NCI-H510A treated with DMSO at 0.1 percent for 48 hours (cell line): ENCODE measurements at regions not wholly inside any gene's neighbourhood (a gene's known extent, or its start where the extent isn't known, plus 50 kb on each side); places are given as distances from the start of the nearest gene placed in this dataset.

ENCODE experiments used
- DNase-seq: peaks from one replicate; lab custom pipeline; 2025; lab: John Stamatoyannopoulos, UW

DNA sequence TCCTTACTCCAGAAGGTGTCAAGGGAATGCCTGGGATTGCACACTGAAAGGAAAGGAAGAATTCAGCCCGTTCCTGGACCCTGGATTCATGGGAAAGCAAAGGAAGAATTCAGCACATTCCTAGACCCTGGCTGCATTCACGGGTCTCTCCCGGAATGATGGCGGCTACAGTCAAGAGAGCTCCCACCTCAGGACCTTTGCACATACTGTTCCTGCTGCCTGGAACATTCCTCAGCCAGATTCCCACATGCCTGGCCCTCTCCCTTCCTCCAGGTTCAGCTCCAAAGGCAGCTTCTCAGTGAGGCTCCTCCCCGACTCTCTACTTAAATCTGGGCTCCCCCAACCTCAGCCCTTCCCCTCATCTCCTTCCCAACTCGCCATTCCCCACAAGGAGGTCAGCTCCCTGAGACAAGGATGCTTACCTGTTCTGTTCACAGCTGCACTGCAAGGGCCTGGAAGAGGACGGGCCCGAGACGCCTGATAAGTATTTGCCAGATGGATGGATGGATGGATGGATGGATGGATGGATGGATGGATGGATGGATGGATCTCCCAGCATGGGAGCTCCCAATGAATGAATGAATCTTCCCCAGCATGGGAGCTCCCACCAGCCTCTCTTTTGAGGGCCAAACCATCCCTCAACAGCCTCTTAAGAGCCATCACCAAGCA, 77.4 kb downstream of the NCOR2 start:
- DNase-seq, result no peak

DNA sequence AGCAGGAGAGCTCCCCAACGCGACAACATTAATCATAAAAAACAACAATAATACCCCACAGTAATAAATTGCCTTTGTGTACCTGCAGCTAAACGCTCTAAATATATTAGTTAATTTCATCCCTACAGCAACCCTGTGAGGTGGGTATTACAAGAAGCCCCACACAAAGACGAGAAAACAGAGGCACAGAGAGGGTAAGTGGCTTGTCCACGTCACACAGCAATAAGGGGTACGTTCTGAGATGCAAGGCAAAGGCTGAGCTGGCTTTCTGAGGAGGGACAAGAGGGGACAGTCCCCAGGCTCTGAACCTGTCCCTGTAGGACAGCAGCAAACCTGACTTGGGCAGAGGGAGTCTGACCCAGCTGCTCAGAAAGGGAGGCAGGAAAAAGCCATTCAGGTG, 78.2 kb downstream of the NCOR2 start:
- no peak for DNase-seq

DNA sequence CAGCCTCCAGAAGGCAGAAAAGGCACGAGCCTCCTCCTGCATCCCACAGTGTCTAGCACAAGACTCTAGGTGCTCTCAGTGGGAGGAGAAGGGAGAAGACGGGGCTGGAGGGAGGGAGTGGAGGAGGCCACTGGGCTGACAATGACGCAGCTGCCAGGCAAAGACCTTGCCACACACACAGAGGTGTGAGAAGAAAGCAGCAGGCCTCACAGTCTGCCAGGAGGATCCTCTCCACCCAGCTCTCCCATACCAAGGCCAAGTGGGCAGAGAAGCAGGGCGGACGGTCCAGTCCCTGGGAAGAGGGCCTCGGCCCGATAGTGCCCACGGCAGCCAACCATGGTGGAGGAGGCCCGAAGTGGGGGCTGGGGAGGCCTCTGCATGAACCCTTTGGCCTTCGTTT, 78.9 kb downstream of the NCOR2 start:
- no peak for DNase-seq

DNA sequence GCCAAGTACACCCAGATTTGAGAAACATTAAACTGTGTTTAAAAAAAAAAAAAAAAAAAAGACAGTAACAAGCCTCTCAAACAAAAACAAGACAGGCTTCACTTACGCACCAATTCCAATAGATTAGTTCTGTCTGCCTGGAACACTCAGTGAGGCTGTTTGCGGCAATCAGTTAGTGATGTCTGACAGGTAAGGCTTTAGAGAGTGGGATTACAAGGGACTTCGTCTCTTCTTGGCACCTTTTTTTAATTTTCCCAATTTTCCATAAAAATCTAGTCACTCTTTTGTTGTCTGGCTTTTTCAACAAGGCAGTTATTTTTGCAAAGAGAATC, 79.6 kb downstream of the NCOR2 start:
- DNase-seq, result no peak

DNA sequence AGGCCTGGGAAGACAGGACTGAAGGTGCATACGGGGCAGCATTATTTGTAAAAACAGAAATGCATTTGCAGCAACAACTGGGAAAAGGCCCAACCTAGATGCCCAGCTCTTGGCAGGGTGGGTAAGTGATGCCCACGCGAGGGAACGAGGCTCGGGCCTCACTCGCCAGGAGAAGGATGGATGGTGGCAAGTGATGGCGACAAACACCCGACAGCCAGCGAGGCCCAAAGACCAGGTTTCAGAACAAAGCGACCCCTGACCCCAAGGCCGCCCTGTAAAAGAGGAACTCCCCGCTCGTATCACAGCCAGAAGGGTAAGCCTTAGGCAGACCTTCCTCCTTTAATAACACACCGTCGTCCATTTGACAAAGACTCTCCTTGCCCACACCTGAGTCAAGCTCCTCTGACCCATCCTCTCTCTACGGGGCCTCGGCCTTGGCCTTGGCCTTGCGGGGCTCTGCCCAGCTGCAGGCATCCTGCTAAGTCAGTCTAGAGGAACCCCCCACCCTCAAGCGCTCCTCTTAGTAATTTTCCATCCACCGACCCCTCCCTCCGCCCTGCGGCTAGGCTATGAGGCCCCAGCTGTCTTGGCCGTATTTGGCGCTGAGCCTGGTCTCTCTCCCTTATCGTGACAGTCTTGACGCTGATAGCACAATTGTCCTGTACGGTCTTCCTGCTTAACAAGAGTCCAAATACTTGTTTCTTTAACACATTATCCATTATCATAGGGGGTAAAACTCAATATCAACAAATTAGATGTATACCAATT, 80.2 kb downstream of the NCOR2 start:
- DNase-seq, result no peak

DNA sequence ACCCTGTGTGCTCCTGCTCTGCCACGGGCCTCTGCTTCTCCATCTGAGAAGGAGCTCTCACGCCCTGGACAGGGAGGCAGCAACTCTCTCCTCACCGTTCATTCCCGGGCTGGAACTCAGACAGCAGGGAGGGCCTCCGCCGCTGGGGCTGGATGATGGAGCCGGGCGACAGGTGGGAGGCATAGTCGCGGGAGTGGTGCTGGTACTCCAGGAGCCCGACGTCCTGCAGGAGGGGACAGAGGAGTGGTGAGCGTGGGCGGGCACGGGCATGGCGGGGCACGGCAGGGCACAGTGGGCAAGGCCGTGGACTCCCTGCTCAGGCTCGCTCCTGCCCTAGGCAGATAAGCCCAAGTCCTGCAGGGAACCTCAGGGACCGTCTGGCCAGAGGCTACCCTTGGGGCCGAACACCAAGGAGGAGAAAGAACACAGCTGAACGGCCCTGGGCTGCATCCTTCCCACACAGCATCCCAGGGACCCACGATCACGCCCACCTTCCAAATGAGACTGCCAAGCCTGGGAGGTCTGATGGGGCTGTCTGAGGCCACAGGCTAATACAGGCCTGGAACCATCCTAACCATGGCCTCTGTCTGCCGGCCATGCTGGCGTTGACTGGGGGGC, 81.0 kb downstream of the NCOR2 start:
- no peak for DNase-seq

DNA sequence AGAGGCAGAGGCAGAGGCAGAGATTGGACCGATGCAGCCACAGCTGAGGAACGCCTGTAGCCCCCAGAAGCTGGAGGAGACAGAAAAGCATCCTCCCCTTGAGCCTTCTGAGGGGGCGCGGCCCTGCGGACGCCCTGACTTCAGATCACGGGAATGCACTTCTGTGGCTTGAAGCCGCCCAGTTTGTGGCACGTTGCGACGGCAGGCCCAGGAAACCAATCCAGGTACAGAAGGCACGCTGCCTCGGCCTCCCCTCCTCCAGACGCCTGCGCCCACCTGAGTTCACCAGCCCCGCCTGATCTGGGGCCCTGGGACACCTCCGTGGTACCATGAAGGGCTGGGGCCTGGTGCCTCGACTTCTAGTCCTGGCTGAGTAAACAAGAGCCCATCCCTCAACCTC, 82.0 kb downstream of the NCOR2 start:
- DNase-seq, result no peak

DNA sequence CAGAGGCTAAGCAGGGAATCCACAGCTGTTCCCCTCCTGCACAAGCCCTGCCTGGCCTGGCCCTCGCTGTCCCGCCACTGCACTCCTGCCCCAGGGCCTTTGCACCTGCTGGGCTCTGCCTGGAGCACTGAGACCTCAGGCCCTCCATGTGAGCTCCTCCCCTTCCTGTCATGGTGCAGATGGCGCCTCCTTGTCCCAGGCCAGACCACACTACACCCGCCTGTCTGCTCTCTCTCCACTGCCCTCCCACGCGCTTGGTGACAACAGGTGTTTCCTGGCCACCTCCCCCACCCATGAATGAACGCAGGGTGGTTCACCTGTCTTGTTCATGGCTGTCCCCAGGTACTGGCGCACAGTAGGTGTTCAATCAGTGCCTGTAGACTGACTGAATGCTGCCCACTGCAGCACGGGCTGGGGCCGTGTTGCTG, 82.9 kb downstream of the NCOR2 start:
- no peak for DNase-seq

DNA sequence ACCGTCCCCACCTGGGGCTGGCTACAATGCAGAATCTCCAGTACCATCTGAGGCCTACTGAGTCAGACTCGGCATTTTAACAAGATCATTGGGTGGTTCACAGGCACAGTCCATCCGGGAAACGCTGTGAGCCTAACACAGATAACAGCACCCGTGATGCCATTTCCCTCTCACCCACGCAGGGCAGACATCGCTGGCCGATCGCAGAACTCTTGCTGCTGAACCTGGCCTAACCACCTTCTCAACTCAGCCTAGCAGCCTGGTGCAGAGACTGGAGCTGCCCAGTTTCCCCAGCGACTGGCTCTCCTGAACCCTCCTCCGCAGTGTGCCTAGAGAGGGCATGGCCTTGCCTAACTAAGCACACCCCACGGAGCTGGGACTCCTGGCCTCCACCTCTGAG, 83.3 kb downstream of the NCOR2 start:
- no peak for DNase-seq

DNA sequence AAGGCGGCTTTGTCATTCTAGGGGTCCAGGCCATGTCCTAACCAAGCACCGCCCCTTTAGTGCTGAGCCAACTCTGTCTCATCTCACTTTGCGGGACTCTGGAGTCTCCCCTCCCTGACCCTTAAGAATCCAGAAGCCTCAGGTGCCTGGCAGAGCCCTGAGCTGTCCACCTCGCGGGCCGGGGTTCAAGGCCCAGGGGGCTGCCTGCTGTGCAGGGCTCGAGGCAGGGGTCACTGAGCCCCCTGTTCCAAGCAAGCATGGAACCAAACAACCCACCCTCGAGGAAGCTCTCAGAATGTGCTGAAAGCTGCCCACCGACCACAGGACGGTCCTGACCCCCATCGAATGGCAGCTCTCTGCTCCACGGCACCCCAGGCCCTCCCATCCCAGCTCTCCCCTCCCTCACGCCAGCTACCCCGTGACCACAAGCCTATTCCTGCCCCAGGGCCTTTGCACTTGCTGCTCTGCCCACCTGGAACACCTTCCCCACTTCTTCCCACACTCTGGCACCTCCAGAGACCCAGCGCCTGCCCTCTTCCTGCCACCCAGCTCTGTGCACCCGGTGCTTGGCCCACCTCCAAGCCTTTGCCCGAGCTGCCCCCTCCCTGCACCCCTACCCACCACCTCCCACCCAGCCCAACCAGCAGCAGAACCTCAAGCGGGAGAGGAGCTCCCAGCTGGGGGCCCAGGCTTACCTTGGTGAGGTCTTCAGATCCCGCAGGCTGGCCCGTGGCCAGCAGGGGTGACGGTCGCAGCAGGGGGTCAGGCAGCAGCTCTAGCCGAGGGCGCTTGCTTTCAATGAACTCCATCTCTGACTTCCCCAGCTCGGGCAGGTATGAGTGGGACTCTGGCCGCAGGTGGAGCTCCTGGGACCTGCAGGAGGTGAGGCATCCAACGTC, 84.3 kb downstream of the NCOR2 start:
- no peak for DNase-seq

DNA sequence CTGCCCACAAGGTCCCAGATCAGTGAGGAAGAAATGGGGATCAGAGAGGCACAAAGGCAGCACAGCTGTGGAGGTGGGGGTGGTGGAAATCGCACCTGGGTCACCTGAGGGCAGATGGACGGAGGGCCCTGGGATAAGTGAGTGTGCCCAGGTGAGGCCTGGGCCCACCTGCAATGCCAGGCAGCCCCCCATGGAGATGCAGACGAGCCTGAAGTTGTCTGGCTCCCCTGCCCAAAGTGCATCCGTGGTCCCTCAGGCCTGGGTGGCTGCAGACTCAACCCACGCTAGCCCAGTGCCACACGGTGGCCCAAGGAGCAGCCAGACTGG, 84.9 kb downstream of the NCOR2 start:
- no peak for DNase-seq

DNA sequence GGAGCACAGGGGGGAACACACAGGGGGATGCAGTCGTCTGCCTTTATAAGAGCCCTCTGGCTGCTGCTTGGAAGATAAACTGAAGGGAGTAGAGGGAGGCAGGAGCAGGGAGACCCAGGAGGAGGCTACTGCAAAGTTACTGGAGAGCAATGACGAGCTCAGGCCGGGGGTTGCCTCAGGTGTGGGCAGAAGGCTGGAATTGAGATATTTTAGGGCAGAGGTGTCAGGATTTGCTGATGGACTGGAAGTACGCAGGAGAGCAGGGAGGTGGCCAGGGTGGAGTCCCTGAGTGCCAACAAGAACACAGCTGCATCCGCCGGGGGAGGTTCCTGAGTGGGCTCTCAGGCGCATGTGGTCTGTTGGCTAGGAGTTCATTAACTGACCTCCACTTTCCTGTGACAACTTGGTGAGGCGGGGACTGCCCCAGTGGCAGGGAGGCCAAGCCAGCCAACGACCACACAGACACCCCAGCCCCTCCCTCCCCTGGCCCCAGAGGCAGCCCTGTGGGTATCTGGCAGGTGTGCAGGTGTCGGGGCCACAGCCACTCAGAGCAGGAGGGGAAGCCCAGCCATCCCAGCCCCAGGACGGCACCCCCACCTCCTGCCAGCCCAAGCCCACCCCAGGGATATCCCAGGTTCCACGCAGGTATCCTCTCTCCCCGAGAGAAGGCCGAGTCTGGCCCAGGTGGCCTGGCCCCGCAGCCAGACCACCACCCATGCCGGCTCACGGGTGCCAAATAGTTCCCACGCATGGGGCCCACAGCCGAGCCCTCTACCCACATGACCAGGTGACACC, 85.4 kb downstream of the NCOR2 start:
- DNase-seq, result no peak

DNA sequence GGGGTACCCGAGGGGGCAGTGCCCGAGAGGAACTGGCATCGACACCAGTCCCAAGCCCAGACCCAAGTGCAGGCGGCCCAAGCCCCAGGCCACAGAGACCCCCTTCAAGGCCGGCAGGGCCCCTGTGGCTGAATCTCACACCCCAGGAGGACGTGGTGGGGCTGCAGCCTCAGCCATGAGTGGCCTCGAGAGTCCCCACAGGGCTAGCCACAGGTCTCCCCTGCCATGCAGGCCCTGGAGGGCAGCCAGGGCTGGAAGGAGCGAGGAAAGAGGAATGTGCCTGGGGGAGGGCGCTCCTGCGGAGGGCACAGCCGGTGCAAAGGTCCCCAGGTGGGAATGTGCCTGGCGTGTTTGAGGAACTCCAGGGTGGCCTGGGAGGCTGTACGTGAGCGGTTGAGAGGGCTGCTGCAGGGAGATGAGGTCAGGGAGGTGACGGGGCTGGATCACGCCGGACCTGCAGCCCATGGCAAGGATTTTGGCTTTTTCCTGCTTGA, 86.1 kb downstream of the NCOR2 start:
- DNase-seq, result no peak

DNA sequence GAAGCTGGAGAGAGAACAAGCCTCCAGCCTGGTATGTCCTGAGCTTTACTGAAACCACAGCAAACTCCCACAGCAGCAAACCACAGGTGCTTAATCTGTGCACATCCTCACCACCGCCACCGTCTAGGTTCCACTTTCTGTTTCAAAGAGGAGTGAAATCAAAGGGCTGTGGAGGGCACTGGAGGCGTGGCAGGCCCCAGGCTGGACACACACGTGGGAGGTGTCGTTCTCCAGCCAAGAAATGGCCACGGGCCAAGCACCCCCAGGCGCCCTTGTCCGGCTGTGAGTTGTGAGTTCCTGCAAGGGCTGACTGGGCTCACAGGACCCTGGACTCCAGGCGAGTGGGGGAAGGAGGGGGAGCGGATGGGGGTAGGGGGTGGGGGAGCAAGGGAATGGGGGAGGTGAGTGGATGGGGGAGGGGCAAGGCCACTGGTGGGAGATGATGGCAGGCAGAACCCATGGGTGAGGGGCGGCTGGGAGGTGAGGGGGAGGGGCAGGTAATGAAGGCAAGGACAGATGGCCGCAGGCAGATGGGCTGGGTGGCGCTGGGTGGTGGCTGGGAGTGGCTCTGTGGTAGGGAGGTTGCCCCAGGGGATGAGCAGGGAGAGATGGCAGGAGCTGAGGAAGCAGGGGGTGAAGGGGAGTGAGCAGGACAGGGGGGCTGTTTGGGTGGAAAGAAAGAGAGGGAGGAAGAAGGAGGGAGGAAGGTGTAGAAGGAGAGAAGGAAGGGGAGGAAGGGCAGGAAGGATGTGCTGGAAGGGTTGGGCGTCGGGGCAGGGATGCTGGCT, 86.7 kb downstream of the NCOR2 start:
- no peak for DNase-seq

DNA sequence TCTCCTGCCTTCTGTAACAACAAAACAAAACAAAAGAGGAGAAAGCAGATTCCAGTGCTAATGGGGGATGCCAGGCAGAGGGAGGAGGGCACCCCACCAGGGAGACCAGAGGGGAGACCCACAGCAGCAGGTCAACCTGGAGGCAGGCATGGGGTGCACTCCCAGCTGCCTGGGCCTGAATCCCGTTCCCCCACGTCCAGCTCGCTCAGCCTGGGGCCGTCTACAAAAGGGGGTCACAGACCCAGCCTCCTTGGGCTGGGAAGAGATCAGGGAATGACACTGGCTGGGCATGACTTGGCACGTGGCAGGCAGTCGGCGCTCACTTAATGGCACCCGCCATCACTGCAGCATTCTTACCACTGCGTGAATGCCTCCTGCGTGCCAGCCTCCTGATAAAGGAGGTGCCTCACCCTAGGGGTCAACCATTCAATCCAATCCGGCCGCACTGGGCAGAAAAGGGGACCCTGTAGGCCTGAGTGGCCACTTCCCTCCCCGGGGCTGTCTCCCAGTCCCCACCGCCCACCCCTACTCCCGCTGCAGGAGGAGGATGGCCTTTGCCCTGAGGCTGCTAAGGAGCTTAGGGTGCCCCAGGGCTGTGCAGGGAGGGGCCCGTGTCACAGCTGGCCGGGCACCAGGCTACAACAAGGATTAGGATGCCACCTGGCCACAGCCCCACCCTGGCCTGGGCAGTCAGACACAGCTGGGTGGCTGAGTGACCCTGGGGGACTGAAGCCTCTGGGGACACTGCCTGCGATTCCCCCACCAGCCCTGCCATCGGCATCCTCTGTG, 87.5 kb downstream of the NCOR2 start:
- no peak for DNase-seq

DNA sequence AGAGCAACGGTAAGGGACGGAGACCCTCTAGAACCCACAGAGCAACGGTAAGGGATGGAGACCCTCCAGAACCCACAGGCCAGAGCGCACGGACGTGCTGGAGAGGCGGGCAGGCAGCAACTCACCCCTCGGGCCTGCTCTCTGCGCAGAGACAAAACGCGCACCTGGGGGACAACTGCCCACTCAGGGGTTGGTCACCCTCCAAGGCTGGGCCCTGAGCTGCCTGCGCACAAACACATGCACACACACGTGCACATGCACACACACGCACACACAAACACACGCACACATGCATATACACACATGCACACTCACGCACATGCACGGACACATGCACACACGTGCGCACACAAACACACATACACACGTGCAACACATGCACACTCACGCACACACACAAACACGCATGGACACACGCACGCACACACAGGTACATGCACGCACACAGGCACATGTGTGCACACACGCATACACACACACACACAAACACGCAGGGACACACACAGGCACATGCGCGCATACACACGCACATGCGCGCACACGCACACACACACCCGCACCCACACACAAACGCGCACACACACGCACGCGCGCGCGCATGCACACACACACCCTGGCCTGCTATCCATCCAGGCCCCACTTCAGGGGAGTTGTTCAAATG, 88.3 kb downstream of the NCOR2 start:
- no peak for DNase-seq

DNA sequence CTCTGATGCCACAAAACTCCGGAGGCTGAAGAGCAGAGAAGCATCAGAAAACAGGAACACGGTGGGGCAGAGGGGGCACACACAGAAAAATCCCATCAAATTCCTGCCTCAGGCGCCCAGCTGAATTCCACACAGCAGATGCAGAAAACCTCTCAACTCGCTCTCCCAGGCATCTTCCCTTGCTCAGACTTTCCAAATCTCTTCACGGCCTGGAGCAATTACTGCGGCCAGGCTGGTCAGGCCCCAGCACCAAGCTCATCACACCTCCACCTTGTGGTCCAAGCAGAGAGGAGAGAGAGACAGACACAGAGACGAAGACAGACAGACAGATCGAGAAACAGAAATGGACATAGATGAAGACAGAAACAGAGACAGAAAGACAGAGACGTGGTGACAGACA, 89.0 kb downstream of the NCOR2 start:
- DNase-seq, result no peak

DNA sequence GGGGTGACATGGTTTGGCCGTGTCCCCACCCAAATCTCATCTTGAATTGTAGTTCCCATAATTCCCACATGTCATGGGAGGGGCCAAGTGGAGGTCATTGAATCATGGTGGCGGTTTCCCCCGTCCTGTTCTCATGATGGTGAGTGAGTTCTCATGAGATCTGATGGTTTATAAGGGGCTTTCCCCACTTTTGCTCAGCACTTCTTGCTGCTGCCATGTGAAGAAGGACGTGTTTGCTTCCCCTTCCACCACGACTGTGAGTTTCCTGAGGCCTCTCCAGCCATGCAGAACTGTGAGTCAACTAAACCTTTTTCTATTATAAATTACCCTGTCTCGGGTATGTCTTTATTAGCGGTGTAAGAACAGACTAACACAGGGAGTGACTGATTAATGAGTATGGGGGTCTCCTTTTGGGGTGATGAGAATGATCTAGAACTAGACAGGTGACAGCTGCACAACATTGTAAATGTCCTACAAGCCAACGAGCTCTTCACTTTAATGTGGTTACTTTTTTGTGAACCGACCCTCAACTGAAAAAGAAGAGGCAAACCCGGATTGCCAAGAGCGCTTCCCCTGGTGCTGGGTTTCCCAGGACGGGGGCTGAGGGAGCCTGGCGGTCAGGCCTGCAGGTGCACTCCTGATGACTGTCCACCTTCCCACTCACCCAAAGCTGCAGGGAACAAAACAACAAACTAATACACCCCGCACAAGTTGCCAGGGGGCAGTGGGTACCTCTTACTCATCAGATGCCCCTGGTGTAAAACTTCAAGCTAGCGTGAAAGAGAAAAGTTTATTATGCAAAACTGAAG, 90.1 kb downstream of the NCOR2 start:
- DNase-seq, result no peak

DNA sequence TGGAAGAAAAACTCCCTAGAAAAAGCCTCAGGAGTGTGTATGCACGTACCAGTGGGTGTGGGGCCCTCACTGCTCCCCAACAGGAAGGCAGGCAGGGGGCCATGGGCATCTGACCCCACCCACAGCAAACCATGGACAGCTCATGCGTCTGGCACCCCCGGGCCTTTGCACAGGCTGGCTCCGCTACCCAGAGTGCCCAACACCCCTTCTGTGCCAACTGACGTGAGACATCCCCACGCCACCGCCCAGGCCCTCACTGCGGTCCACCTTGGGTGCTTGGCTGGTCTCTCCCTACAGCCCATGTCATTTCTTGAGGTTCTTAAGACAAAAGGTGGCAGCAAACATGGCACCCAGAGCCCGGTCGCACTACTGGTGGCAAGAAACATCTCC, 91.4 kb downstream of the NCOR2 start:
- DNase-seq, result no peak
